HS-5 (cell line): ENCODE measurements at regions not wholly inside any gene's neighbourhood (a gene's known extent, or its start where the extent isn't known, plus 50 kb on each side); places are given as distances from the start of the nearest gene placed in this dataset.

Experiments used
- DNase-seq: peaks from one replicate; pipeline ENCODE4 v3.0.0-alpha.2; 2012; ENCODE audit warnings: low read depth

DNA sequence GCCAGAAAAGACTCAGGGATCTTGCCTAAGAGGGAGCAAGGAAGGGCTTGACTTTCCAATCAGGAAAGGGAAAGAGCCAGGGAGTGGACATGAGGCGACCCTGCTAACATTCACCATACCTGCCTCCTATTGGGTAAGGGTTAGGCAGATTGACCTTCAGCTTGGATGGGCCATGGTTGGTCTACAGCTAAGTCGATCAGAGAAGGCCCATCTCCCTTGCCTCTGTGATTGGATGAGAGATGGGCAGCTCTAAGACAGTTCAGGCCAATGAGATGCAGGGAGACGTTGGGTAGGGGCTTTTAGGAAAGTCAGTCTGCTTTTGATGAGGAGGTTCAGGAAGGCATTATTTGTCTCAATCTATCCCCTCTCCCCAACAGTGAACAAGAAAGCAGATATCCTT is 135.0 kb upstream of the STC2 start:
- DNase-seq = no peak

DNA sequence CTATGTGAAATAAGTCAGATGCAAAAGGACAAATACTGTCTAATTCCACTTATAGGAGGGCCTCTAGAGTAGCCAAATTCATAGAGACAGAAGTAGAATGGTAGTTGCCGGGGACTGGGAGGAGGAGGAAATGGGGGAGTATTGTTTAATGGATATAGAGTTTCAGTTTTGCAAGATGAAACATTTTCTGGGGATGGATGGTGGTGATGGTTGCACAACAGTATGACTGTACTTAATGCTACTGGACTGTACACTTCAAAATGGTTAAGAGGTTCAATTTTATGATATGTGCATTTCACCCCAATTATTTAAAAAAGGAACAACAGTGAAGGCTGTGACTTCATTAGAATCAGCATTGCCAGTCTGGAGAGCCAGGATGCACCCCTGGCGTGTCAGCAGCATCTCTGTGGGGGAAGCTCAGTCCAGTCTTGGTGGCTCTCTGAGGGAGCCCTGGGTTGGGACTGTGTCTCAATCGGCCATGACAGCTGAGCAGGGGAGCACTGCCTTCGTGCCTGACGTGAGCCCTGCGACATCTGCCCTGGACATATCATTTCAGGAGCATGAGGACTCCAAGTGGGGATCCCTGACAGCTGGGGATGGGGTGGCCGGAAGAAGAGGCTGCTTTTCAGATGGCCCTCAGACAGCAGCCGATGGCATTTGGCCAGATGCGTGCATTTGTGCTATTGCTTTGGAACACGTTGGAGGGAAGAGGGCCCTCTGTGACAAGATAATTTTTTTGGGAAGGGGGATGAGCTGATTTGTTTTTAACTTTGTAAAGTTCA is 130.8 kb upstream of the STC2 start:
- DNase-seq = no peak

DNA sequence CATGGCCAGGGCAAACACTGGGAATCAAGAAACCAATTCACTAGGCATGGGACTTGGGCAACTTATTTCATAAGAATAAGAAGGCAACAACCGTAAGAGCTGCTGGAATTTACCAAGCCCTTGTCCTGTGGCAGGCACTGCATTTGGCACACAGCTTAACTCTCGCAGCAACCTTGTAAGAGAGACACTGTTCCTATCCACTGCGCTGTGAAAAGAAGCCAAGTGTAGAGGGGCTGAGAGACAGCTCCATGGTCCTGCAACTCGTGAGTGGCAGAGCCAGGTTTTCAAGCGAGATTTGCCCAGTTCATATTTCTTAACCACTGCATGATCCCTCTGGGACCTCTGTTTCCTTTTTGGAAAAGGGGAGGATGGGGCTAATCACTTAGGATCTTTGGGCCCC is 129.3 kb upstream of the STC2 start:
- no peak for DNase-seq

DNA sequence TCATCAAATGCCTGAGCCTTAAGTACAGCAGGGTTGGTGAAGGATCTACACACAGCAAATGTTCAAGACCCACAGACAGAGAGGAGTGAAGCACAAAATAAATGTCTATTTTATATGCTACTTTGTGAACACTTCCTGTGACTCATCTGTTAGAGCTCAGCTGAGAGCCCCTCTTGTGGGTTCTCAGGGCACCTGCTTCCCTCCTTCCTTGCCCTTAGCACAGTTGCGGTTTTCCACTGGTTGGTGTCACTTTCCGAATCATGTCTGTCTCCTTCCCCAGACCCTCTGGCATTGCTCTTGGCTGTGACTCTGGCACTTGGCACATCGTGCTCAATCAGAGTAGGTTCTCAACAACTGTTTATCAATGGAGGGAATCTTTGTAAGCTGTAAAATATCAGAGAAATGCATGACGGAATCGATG is 128.5 kb upstream of the STC2 start:
- no peak for DNase-seq

DNA sequence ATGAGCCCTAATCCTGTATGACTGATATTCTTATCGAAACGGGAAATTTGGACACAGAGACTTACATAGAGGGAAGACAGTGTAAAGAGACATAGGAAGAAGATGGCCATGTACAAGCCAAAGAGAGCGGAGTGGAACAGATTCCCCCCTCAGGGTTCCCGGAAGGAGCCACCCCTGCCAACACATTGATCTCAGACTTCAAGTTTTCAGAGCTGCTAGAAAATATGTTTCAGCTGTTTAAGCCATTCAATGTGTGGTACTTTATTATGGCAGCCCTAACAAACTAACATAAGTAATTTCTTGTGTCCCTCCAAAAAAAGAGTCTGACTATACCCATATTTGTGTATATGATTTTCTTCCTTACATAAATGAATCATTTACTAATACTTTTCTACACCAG is 128.0 kb upstream of the STC2 start:
- DNase-seq = no peak

DNA sequence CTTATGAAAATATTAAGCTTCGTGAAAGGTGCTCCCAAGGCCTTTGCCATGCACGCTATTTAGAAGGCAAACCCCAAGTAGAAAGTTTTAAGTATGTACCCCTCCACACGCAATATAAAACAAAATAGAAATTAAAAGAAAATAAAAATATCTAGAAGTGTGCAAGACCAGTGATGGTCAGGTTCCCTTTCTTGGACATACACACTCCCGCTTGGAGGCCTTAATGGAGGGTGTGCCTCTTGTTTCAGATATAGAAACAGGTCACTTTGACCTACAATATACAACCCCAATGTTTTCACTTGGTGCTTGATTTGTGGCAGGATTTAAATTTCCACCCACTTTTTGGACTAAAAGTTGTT is 127.4 kb upstream of the STC2 start:
- no peak for DNase-seq

DNA sequence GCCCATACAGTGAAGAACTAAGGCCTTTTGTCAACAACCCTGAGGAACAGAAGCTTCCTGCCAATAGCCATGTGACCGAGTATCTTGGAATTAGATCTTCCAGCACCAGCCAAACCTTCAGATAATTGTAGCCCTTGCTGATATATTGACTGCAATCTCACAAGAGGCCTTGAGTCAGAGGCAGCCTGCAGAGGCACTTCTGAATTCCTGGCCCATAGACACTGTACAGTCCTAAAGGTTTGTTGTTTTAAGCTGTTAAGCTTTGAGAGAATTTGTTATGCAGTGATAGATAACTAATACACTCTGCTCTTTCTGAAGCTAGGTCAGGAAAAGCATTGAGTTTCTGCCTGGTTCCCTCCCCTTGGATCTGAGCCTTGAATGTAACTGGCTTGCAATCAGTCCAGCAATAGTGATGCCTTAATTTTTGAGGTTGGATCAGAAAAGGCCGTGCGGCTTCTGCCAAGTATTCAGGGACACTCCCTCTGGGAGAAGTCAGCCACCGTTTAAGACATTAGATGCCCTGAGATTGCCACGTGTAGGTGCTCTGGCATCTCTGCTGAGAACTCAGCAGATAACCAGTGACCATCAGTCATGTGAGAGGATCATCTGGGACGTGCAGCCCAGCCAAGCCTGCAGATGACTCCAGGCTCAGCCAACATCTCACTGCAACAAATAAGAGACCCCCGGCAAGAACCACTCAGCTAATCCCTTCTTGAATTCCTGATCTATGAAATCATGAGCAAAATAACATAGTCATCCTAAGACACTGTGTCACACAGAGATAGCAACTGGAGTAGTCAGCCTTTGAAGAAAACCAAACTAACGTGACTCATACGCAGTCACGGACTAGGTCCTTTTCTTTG is 126.8 kb upstream of the STC2 start:
- DNase-seq = peak; percentile 99

DNA sequence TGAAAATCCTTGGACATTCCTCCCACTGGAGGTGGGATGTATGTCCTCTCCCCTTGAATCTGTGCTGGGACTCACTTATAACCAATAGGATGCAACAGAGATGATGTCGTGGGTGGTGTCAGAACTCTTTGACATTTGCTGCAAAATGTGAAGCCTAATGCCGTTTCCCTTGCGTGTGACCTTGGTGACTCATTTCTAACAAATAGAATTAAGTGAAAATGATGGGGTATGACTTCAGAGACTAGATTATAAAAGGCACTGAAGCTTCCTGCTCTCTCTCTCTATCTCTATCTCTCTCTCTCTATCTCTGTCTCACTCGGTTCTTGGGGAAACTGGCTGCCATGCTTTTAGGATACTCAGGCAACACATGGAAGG is 126.1 kb upstream of the STC2 start:
- DNase-seq = peak; percentile 43

DNA sequence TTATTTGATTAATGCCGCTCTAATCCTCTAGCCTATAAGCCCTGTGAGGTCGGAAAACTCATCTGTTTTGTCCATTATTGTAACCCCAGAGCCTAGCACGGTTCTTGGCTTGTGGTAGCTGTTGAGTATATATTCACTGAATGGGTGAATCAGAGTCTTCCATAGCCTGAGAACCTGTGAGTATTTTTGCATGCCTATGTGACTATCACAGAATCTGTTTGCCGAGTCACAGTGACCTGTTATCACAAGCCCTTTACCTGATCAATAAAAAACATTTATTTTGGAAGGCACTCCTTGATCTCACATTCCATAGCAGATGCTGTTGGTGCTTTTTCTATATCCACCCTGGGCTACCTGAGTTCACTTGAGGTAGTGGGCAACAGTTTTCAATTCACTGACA is 125.0 kb upstream of the STC2 start:
- DNase-seq = no peak

DNA sequence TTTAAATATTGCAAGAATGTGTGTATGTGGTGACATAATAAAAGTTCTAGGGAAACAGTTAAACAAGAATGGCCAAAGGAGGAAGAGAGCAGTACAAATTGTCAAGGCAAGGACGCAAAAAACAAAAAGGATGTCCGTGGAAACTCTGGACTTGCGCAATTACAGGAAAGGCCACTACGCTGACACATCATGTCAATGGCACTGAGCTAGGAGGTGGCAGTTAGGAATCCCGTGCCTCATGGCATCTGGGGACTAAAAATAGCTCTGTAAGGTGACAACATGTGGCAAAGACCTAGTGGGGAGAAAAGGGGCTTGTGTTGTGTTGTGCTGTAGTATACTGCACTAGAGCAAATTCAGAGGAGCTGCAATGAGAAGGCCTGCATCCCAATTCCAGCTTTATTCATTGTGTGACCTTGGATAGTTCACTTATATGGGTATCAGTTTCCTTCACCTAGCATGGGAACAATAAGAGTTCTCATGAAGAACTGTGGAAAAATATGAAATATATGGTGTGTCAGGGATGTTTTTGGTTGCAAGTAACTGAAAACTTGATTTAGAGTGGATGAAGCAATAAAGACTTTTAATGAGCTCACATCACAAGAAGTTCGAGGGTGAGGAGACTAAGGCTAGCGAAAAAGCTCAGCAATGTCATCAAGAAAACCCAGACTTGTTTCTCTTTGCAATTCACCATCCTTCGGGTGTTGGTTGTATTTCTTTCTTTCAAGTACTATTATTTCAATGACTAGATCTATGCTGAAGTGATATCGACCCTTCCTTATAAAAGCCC is 124.1 kb upstream of the STC2 start:
- peak; percentile 56 for DNase-seq

DNA sequence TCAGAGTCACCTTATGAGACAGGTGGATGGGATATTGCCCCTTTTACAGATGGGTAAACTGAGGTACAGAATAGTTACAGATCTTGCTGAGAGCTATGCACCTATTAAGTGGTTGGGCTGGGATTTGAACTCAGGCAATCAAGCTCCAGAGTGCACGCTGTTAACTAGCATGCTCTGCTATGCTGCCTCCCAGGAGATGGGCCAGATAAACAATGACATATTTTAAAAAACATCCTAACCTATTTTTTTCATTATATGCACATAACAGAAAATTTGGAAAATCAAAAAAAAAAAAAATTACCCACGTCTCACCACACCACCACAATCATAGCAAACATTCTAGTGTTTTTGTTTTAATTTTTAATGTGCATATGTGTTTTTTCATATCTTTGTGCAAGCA is 123.4 kb upstream of the STC2 start:
- DNase-seq = no peak

DNA sequence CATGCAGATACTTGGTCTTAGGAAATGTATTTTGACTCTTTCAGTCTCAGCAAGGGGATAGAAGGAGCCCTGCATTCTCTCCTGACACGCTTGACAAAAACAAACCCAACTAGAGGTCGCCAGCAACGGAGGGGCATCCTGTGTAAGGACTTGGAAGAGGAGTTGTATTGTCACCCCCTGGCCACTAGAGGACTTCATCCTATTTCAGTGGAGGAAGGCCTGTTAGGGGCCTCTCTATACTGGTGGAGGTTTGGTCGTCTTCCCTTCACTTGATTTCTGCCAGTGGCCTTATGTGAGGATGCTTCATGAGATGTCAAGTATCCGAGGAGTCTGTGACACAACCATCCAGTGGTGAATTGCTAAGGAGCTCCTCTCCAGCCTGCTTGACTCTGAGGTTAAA is 122.8 kb upstream of the STC2 start:
- no peak for DNase-seq

DNA sequence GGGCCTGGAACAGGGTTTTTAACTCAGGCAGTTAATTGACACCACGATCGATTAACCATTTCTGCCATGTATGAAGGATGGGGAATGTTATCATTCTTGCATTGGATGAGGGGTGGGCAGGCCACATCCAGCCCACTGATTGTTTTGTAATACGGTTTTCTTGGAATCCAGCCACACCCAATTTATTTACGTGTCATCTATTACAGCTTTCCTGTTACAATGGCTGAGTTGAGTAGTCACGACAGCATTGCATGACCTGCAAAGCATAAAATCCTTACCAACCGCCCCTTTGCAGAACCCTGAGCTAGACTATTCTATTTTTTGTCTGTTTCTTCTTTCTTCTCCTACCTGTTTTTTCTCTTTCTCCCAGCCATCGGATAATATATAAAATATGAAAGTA is 122.0 kb upstream of the STC2 start:
- DNase-seq = no peak

DNA sequence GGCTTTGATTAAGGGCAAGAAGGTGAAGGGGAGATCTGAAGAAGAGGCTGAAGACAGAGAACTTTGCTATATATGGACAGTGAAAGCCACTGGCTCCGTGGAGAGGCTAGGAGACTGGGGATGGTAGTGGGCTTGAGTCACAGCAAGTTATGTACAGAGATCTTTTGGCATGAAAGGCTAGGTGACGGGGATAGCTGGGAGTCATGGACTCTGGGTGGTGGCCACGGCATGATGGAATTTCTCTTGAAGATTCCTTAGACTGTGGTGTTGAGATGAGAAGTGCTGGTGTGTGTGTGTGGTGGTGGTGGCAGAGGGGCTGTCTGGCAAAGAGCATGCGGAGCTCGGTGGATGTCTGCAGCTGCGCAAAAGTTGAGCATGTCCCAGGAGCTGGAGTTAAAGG is 120.6 kb upstream of the STC2 start:
- DNase-seq = no peak

DNA sequence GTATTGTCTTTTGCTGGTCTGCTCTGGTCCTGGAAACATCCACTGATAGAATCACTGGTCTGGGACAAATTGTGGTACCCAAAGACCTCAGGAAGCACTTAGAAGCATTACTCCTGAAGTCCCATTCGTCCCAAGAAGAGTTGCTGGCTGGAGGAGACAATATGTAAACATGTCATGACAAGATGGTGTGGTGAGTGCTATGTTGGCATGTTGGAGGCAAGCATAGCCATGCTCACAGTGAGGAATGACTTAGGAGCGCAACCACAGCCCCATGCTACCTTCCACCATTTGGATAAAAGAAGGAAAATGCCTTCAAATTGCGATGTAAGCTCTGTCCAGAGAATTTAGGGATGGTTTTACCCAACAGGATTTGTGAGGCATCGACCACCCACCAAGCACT is 115.8 kb upstream of the STC2 start:
- no peak for DNase-seq

DNA sequence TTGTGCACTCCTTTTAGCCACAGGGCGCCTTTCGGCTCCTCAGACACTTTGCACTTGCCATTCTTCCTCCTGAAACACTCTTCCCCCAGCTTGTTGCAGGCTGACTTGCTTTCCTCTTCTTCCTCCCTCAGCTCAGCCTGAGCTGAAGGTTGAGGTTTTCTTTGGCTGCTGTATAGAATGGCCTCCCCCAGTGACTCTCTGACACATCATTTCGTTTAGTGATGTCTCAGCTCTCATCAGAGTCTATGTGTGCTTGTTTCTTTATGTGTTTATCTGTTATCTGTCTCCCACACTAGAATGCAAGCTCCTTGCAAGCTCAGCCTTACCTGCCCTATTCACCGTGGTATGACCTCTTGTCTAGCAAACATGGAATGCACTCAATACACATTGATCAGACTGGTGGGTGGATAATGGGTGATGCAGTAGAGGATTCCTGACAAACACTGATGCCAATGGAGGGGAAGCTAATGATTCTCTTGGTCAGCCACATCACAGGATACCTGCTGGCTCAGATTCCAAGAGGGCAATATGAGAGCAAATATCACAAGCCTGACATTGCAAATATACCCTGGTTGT is 112.9 kb upstream of the STC2 start:
- no peak for DNase-seq

DNA sequence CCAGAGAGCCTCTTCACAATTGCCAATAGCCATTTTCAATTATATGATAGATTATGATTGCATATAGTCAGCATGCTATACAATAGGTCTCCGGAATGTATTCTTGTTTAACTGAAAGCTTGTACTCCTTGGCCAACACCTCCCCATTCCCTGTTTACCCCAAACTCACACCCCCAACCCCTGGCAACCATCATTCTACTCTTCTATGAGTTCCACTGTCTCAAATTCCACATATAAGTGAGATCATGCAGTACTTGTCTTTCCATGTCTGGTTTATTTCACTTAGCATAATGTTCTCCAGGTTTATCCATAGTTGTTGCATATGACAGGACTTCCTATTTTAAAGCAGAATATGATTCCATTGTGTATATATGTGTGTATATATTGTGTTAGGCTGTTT is 110.7 kb upstream of the STC2 start:
- no peak for DNase-seq

DNA sequence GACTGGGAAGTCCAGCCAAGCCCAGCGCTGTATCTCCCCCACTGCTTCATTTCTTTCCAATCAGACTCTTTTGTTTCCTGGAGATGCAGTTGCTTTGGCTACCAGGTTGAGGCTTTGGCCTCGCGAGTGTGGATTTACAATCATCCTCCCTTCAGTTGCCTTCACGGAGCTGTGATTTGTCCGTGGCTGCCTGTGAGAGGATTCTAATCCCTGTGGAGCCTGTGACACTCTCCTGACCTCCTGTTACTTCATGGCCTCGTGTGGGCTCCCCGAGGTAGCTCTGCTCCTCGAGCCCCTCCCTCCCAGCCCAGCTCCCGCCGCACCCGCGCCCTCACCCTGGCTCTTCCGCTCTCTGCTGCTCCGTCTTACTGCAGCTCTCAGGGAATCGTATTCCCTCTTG is 107.2 kb upstream of the STC2 start:
- no peak for DNase-seq

DNA sequence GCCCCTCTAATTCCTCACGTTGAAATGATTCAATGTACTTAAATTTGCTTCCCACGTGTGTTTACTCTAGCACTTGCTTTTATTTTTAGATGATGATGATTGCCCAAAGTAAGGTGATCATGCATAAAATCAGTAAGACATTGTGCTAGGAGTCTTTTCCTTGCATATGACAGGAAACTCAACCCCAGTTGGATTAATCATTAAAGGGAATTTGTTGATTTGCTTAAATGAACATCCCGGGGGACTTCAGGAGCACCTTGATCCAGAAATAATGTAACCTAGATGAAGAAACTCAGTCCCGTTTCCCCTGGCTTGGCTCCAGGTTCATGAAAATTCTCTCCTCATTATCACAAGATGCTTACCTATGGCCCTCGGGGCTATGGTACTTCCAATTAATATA is 106.1 kb upstream of the STC2 start:
- no peak for DNase-seq

DNA sequence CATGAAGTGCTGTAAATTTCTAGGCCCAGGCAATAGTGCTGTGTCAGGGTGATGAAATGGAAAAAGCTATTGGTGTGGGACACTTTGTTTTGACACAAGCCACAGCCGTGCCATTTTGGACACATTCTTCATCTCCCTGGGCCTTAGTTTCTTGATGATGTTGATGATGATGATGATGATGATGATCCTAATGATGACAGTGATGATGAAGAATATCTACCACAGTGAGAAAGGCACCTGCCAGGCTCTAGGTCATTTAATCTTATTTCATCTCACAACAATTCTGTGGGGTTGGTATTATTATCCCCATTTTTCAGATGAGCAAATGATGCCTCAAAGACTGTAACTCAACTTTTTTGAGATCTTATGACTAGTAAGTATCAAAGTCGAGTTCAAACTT is 102.2 kb upstream of the STC2 start:
- no peak for DNase-seq

DNA sequence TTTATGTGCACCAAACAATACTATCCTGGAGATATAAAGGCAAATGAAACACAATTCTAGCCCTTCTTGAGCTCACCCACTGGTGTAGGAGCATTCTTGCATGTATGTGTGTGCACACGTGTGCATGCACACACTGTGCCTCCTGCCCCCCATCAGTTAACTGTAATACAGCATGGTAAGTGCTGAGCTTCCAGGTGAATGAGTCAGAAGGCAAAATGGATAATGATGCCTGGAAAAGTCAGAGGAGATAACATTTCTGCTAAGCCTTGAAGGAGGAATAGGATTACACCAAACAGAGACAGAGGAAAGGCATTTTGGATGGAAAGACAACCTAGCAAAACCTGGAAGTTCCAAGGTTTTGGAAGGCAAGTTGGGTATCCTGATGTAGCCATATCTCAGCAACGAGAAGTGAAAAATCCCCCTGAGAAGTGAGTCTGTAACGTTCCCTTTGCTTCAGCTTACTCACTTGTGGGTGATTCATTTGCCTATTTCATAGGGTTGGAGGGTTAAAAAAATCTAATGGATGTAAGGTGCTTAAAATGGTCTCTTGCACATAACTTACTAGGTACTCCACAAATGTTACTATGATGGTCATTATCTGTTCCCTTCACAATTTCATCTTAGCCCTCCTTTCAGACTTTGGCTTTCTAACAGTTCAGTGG is 101.4 kb upstream of the STC2 start:
- DNase-seq = peak; percentile 16
